IMR-90 (cell line): ENCODE measurements at regions not wholly inside any gene's neighbourhood (a gene's known extent, or its start where the extent isn't known, plus 50 kb on each side); places are given as distances from the start of the nearest gene placed in this dataset.

Experiments
- ATAC-seq: fragments of 200-7000 bp; cut with Tn5 transposase; 2 replicates; pipeline ENCODE4 v1.9.1; 2020; ENCODE audit warnings: low read depth, mild to moderate bottlenecking, moderate library complexity
- BruUV-seq: library from RNA; stranded (reverse); fragments of 400-500 nt; replicated peaks from 2 replicates; lab custom pipeline; 2021; lab: Mats Ljungman, UMichigan
- CTCF ChIA-PET: fragments of 300-600 bp; formaldehyde crosslinking; extraction: SDS; loops from one replicate; lab custom pipeline; 2021; ENCODE audit warnings: antibody characterized with exemption; lab: Yijun Ruan, JAX
- POLR2A ChIA-PET: fragments of 300-600 bp; sonication (Branson Sonifier 250); formaldehyde crosslinking; loops from one replicate; lab custom pipeline; 2022; ENCODE audit warnings: antibody characterized with exemption; ENCODE audit not compliant: unreplicated experiment; lab: Charles Lee
- DNase-seq: peaks from one replicate; pipeline ENCODE4 v3.0.0; 2013
- H2AFZ ChIP-seq: replicated peaks from 2 replicates; pipeline ENCODE3; 2013; ENCODE audit warnings: low read length, mild to moderate bottlenecking; ENCODE audit not compliant: poor library complexity
- H2AK5ac ChIP-seq: 2 replicates; pipeline ENCODE4 v1.6.1; 2013; ENCODE audit warnings: low read depth, low read length, inconsistent platforms
- H2AK9ac ChIP-seq: replicated peaks from 2 replicates; pipeline ENCODE3; 2013; ENCODE audit warnings: mild to moderate bottlenecking, low read depth, low read length, moderate library complexity; ENCODE audit not compliant: poor library complexity
- H2BK120ac ChIP-seq: 2 replicates; pipeline ENCODE4 v1.6.1; 2013; ENCODE audit warnings: low read depth, low read length, inconsistent platforms
- H2BK15ac ChIP-seq: 3 replicates; pipeline ENCODE4 v1.6.1; 2013; ENCODE audit warnings: low read depth, low read length, inconsistent platforms
- H2BK20ac ChIP-seq: 2 replicates; pipeline ENCODE4 v1.6.1; 2013; ENCODE audit warnings: low read depth, mild to moderate bottlenecking, inconsistent platforms, low read length, moderate library complexity
- H2BK5ac ChIP-seq: 2 replicates; pipeline ENCODE4 v1.6.1; 2013; ENCODE audit warnings: mild to moderate bottlenecking, low read depth, low read length, inconsistent platforms; ENCODE audit not compliant: poor library complexity, severe bottlenecking
- H3K14ac ChIP-seq: replicated peaks from 2 replicates; pipeline ENCODE4 v1.6.1; 2013; ENCODE audit warnings: low read depth, low read length, inconsistent platforms
- H3K18ac ChIP-seq: 2 replicates; pipeline ENCODE4 v1.6.1; 2013; ENCODE audit warnings: low read depth, low read length, control low read depth
- H3K23ac ChIP-seq: 2 replicates; pipeline ENCODE4 v1.6.1; 2013; ENCODE audit warnings: low read depth, low read length, inconsistent platforms
- H3K27ac ChIP-seq: 2 replicates; pipeline ENCODE4 v1.5.1; 2013; ENCODE audit warnings: mild to moderate bottlenecking, control low read depth, low read length; ENCODE audit not compliant: insufficient read depth
- H3K27me3 ChIP-seq: 2 replicates; pipeline ENCODE4 v1.6.1; 2013; ENCODE audit warnings: low read length; ENCODE audit not compliant: control insufficient read depth, insufficient read depth
- H3K36me3 ChIP-seq: 2 replicates; pipeline ENCODE4 v1.6.1; 2013; ENCODE audit warnings: low read length, mixed read lengths; ENCODE audit not compliant: control insufficient read depth, insufficient read depth
- H3K4ac ChIP-seq: 2 replicates; pipeline ENCODE4 v1.6.1; 2013; ENCODE audit warnings: low read depth, low read length, inconsistent platforms
- H3K4me1 ChIP-seq: 2 replicates; pipeline ENCODE4 v1.6.1; 2013; ENCODE audit warnings: low read length, mixed read lengths; ENCODE audit not compliant: control insufficient read depth, insufficient read depth
- H3K4me2 ChIP-seq: 2 replicates; pipeline ENCODE4 v1.6.1; 2013; ENCODE audit warnings: low read depth, mild to moderate bottlenecking, control low read depth, low read length, moderate library complexity
- H3K4me3 ChIP-seq: 2 replicates; pipeline ENCODE4 v1.5.1; 2013; ENCODE audit warnings: low read depth, mild to moderate bottlenecking, control low read depth, low read length, moderate library complexity; ENCODE audit not compliant: insufficient read depth
- H3K56ac ChIP-seq: 2 replicates; pipeline ENCODE4 v1.6.1; 2013; ENCODE audit warnings: low read length, inconsistent platforms; ENCODE audit not compliant: insufficient read depth; ENCODE audit errors: extremely low read depth
- H3K79me1 ChIP-seq, 2 experiments: 2 replicates each; pipeline ENCODE4 v1.6.1; 2013; ENCODE audit warnings: low read length in 2 of 2, inconsistent platforms in 1 of 2, low read depth in 1 of 2
- H3K9ac ChIP-seq: 2 replicates; pipeline ENCODE4 v1.6.1; 2013; ENCODE audit warnings: low read depth, low read length, control low read depth
- H3K9me1 ChIP-seq: 2 replicates; pipeline ENCODE4 v1.6.1; 2013; ENCODE audit warnings: low read length, inconsistent platforms; ENCODE audit not compliant: insufficient read depth
- H3K9me3 ChIP-seq: 2 replicates; pipeline ENCODE4 v1.6.1; 2013; ENCODE audit warnings: low read length; ENCODE audit not compliant: control insufficient read depth, insufficient read depth
- H4K20me1 ChIP-seq: 2 replicates; pipeline ENCODE4 v1.6.1; 2013; ENCODE audit warnings: low read length, inconsistent platforms; ENCODE audit not compliant: insufficient read depth
- H4K5ac ChIP-seq: 2 replicates; pipeline ENCODE4 v1.6.1; 2013; ENCODE audit warnings: mild to moderate bottlenecking, low read depth, low read length, control low read depth
- H4K8ac ChIP-seq, 2 experiments: 2 replicates each; pipeline ENCODE4 v1.6.1; 2013; ENCODE audit warnings: low read depth in 2 of 2, low read length in 2 of 2, control low read depth in 1 of 2, inconsistent platforms in 1 of 2
- H4K91ac ChIP-seq: 2 replicates; pipeline ENCODE4 v1.6.1; 2013; ENCODE audit warnings: low read depth, low read length, inconsistent platforms; ENCODE audit not compliant: insufficient read depth
- BHLHE40 ChIP-seq: fragments of 150-350 bp; IDR thresholded peaks from 2 replicates; pipeline ENCODE4 v1.6.1; 2016; ENCODE audit warnings: mild to moderate bottlenecking, low read depth, low read length
- CEBPB ChIP-seq: IDR thresholded peaks from 2 replicates; pipeline ENCODE4 v1.6.1; 2012; ENCODE audit warnings: low read depth, low read length, improper control_type of control experiment
- CTCF ChIP-seq: conservative IDR thresholded peaks from 2 replicates; pipeline ENCODE4 v1.5.1; 2012; ENCODE audit warnings: mild to moderate bottlenecking, low read depth, low read length, improper control_type of control experiment
- MAFK ChIP-seq: IDR thresholded peaks from 2 replicates; pipeline ENCODE4 v1.6.1; 2012; ENCODE audit warnings: low read depth, low read length, improper control_type of control experiment
- MAZ ChIP-seq: IDR thresholded peaks from 2 replicates; pipeline ENCODE4 v1.6.1; 2012; ENCODE audit warnings: low read depth, mild to moderate bottlenecking, low read length, improper control_type of control experiment, moderate library complexity, borderline replicate concordance
- RAD21 ChIP-seq: IDR thresholded peaks from 2 replicates; pipeline ENCODE4 v1.6.1; 2012; ENCODE audit warnings: low read length, improper control_type of control experiment
- RFX5 ChIP-seq: IDR thresholded peaks from 2 replicates; pipeline ENCODE4 v1.8.0; 2012; ENCODE audit warnings: low read depth, mild to moderate bottlenecking, low read length, moderate library complexity
- USF2 ChIP-seq: fragments of 150-350 bp; IDR thresholded peaks from 2 replicates; pipeline ENCODE4 v1.6.1; 2017; ENCODE audit warnings: mild to moderate bottlenecking, antibody characterized with exemption, low read length, low read depth
- WGBS, 2 experiments: methylation state at CpG; one replicate each; pipeline versions ENCODE4 v1.1.5 to v1.1.7; 2013; ENCODE audit warnings: missing lambda C conversion rate in 2 of 2; ENCODE audit not compliant: insufficient read length in 1 of 2; ENCODE audit errors: extremely low coverage in 2 of 2; 5-methylcytosine and 5-hydroxymethylcytosine counted together
- dilution Hi-C: fragments of 300-500 bp; cut with HindIII; formaldehyde crosslinking; loops from one replicate; pipeline ENCODE4 v1.14.3; 2018; ENCODE audit warnings: low sequenced_read_pairs; ENCODE audit not compliant: unreplicated experiment
- in situ Hi-C: fragments of 300-500 bp; cut with MboI; formaldehyde crosslinking; loops from 3 replicates; pipeline ENCODE4 v1.14.3; 2019; ENCODE audit warnings: low sequenced_read_pairs, inconsistent platforms, mixed read lengths
- intact Hi-C: fragments of 100-400 bp; cut with micrococcal nuclease; formaldehyde crosslinking; loops from 2 replicates; pipeline ENCODE4 v1.10.0; 2022

- Histone ChIP-seq H4K5ac (no peak overlapping the region), H4K8ac (no peak overlapping the region), H4K20me1 (no peaks in the 10 kb centered on the region), H3K4me1 (peaks cover 1% of the 10 kb centered on the region; the same call in 1 of the 2 replicates), H3K4me2 (no peak overlapping the region), H3K9me3 (no peaks in the 10 kb centered on the region), H3K18ac (no peak overlapping the region), H2BK15ac (no peak overlapping the region), H2AK9ac (no peak overlapping the region), H2AFZ (no peak overlapping the region), H4K91ac (no peak overlapping the region), H3K4ac (no peak overlapping the region), H3K27me3 (no peaks in the 10 kb centered on the region; the same call in 1 of the 2 replicates), H3K36me3 (no peaks in the 10 kb centered on the region), H3K4me3 (no peak overlapping the region), H2BK5ac (no peak overlapping the region), H3K9me1 (no peaks in the 10 kb centered on the region), H3K27ac (no peak overlapping the region), H3K23ac (no peak overlapping the region), H3K79me1 (no peaks in the 10 kb centered on the region), H2AK5ac (no peak overlapping the region), H3K56ac (no peak overlapping the region), H3K9ac (no peak overlapping the region), H2BK20ac (no peak overlapping the region), H3K14ac (no peak overlapping the region), H2BK120ac (no peak overlapping the region)
- ChIA-PET CTCF (no interaction called here), POLR2A (no interaction called here)
- ATAC-seq (no peak), DNase-seq (no peak)
- WGBS, 2 experiments = 90% methylated on average over 2 of the region's 3 CpGs; no CpG with 5 or more reads in 1 of the 2 experiments
- dilution Hi-C loops (no loop called here), intact Hi-C loops (no loop called here), in situ Hi-C loops (no loop called here)
- TF ChIP-seq CTCF (no peak), MAFK (no peak), RAD21 (no peak), RFX5 (no peak), MAZ (no peak), BHLHE40 (no peak), USF2 (no peak), CEBPB (no peak)
- BruUV-seq = no TSS peak
Observed at GRCh38 chr12:14211947-14212387, 153.5 kb upstream of the ATF7IP start.
